AG04450 (cell line): ENCODE measurements at regions not wholly inside any gene's neighbourhood (a gene's known extent, or its start where the extent isn't known, plus 50 kb on each side); places are given as distances from the start of the nearest gene placed in this dataset.

ENCODE experiments used
- CTCF ChIA-PET: fragments of 300-600, 350-600 bp; formaldehyde crosslinking; extraction: SDS; loops from one replicate; lab custom pipeline; 2022; ENCODE audit warnings: antibody characterized with exemption, inconsistent platforms; lab: Charles Lee
- POLR2A ChIA-PET: fragments of 350-600 bp; formaldehyde crosslinking; extraction: SDS; loops from one replicate; lab custom pipeline; 2021; ENCODE audit warnings: antibody characterized with exemption, inconsistent platforms; lab: Yijun Ruan, JAX
- DNase-seq: peaks from one replicate; pipeline ENCODE4 v3.0.0-alpha.2; 2011; ENCODE audit warnings: low read depth, low spot score
- H3K27ac ChIP-seq: one replicate; pipeline ENCODE4 v1.5.1; 2012; ENCODE audit warnings: low read depth, low read length, control low read depth
- H3K27me3 ChIP-seq: one replicate; pipeline ENCODE4 v1.6.0; 2012; ENCODE audit warnings: low read length; ENCODE audit not compliant: control insufficient read depth, insufficient read depth
- H3K4me3 ChIP-seq: 2 replicates; pipeline ENCODE4 v1.5.1; 2011; ENCODE audit warnings: mild to moderate bottlenecking, low read depth, low read length, control low read depth
- H3K9me3 ChIP-seq: 2 replicates; pipeline ENCODE4 v1.5.1; 2012; ENCODE audit warnings: low read length; ENCODE audit not compliant: control insufficient read depth, insufficient read depth
- CTCF ChIP-seq: IDR thresholded peaks from 2 replicates; pipeline ENCODE4 v1.5.1; 2011; ENCODE audit warnings: low read depth, low read length, control low read depth, inconsistent platforms

GRCh38 chr13:44104969-44105368 lies 225.3 kb downstream of the LACC1 start:
- peaks cover 3% of the 10 kb centered on the region for H3K27me3 ChIP-seq
- CTCF ChIA-PET: no interaction called here
- POLR2A ChIA-PET: no interaction called here
- H3K4me3 ChIP-seq: no peak overlapping the region
- DNase-seq: no peak
- no peak for TF ChIP-seq CTCF
- H3K27ac ChIP-seq: no peak overlapping the region
- 0 out of 2 replicates have a peak, but pooled peaks cover 2% of the 10 kb centered on the region for H3K9me3 ChIP-seq

GRCh38 chr13:44106266-44107152 lies 226.8 kb downstream of the LACC1 start:
- DNase-seq: no peak
- no peak for TF ChIP-seq CTCF
- Histone ChIP-seq H3K27ac (no peak overlapping the region), H3K27me3 (peaks cover 3% of the 10 kb centered on the region), H3K9me3 (0 out of 2 replicates have a peak, but pooled peaks cover 2% of the 10 kb centered on the region), H3K4me3 (no peak overlapping the region)
- POLR2A ChIA-PET: no interaction called here
- CTCF ChIA-PET: interaction anchor here (0.6 to 1.0 kb wide), 2 partner anchors 25 to 377 kb away, joined by 3 read pairs; no protein-coding TSS in a partner anchor

- no peak for TF ChIP-seq CTCF
- no peak overlapping the region for H3K4me3 ChIP-seq
Measured at GRCh38 chr13:44107357-44108121, 227.8 kb downstream of the LACC1 start.

GRCh38 chr13:44108331-44108858 lies 228.7 kb downstream of the LACC1 start:
- no peak for TF ChIP-seq CTCF
- H3K4me3 ChIP-seq: no peak overlapping the region
- DNase-seq: no peak
- POLR2A ChIA-PET: interaction anchor here (0.5 kb wide), 1 partner anchor 33 kb away, joined by 3 read pairs; no protein-coding TSS in a partner anchor
- peaks cover 3% of the 10 kb centered on the region for H3K27me3 ChIP-seq
- H3K9me3 ChIP-seq: no peaks in the 10 kb centered on the region
- CTCF ChIA-PET: interaction anchor here (1.5 kb wide), 1 partner anchor 14 kb away, joined by 4 read pairs; no protein-coding TSS in a partner anchor
- no peak overlapping the region for H3K27ac ChIP-seq

More at GRCh38 chr13:44107357-44108121, 227.8 kb downstream of the LACC1 start:
- Histone ChIP-seq H3K9me3 (0 out of 2 replicates have a peak, but pooled peaks cover under 1% of the 10 kb centered on the region), H3K27me3 (peaks cover 3% of the 10 kb centered on the region), H3K27ac (no peak overlapping the region)
- DNase-seq: no peak
- POLR2A ChIA-PET: no interaction called here
- CTCF ChIA-PET: no interaction called here
